Activated CD4-positive, alpha-beta T cell treated with anti-CD3 and anti-CD28 coated beads, Interleukin-2, amount 10 ng/mL, durations not matched to agents 7 days and 5 days (primary cell): ENCODE measurements at regions not wholly inside any gene's neighbourhood (a gene's known extent, or its start where the extent isn't known, plus 50 kb on each side); places are given as distances from the start of the nearest gene placed in this dataset.

Source experiments
- CTCF ChIA-PET: fragments of 350-600 bp; sonication (Branson Sonifier 250); formaldehyde crosslinking; loops from one replicate; lab custom pipeline; 2021; ENCODE audit warnings: antibody characterized with exemption; lab: Charles Lee
- POLR2A ChIA-PET: fragments of 350-600 bp; sonication (Branson Sonifier 250); formaldehyde crosslinking; loops from one replicate; lab custom pipeline; 2021; ENCODE audit warnings: antibody characterized with exemption; lab: Charles Lee
- DNase-seq: peaks from one replicate; pipeline ENCODE4 v3.0.0-alpha.2; 2020
- H3K27ac Mint-ChIP-seq: one replicate; pipeline ENCODE4 v1.8.0; 2021; ENCODE audit warnings: mild to moderate bottlenecking, moderate library complexity, mixed read lengths
- H3K27me3 Mint-ChIP-seq: one replicate; pipeline ENCODE4 v1.8.0; 2021; ENCODE audit warnings: mixed read lengths
- H3K36me3 Mint-ChIP-seq: one replicate; pipeline ENCODE4 v1.8.0; 2021; ENCODE audit warnings: low read depth, mixed read lengths
- H3K4me1 Mint-ChIP-seq: one replicate; pipeline ENCODE4 v1.8.0; 2021; ENCODE audit warnings: mixed read lengths
- H3K4me3 Mint-ChIP-seq: one replicate; pipeline ENCODE4 v1.8.0; 2021; ENCODE audit warnings: mild to moderate bottlenecking, moderate library complexity, mixed read lengths
- H3K9me3 Mint-ChIP-seq: one replicate; pipeline ENCODE4 v1.8.0; 2021; ENCODE audit warnings: mixed read lengths

GRCh38 chrX:40177942-40178715 is 80.4 kb upstream of the BCOR start:
- Mint-ChIP-seq H3K27me3 (no peaks in the 10 kb centered on the region), H3K4me1 (peaks cover 26% of the 10 kb centered on the region), H3K4me3 (no peak overlapping the region), H3K9me3 (no peaks in the 10 kb centered on the region), H3K36me3 (peaks cover 2% of the 10 kb centered on the region), H3K27ac (peak overlapping the region; percentile 31)
- ChIA-PET POLR2A (interaction anchor here (0.6 kb wide), 1 partner anchor 10 kb away, joined by 4 read pairs; no protein-coding TSS in a partner anchor), CTCF (interaction anchor here (0.6 to 0.7 kb wide), 3 partner anchors 8 to 80 kb away, joined by 3 read pairs; no protein-coding TSS in a partner anchor)
- DNase-seq, result no peak

DNA sequence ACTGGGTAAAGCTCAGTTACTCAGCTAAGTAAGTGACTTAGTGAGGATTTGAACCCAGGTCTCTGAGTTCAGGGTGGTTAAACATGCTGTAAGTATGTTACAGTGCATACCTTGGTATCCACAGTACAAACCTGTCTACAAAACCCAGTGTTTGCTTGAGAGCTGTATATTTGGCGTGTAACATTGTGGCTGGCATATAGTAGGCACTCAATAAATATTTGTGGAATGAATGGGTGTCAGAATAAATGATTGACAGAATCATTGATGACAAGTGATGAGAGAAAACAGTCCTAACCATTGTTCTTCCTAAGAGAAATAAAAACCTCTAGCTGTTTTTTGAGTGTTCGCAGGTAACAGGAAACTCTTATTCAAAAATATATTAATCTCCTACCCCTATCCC is 79.7 kb upstream of the BCOR start:
- Mint-ChIP-seq H3K27me3 (no peaks in the 10 kb centered on the region), H3K27ac (peak overlapping the region; percentile 99), H3K4me1 (peaks cover 31% of the 10 kb centered on the region), H3K4me3 (peak overlapping the region; percentile 87), H3K36me3 (peaks cover 2% of the 10 kb centered on the region), H3K9me3 (no peaks in the 10 kb centered on the region)
- CTCF ChIA-PET, result interaction anchor here (0.7 to 1.3 kb wide), 3 partner anchors 10 to 171 kb away, joined by 3 read pairs; no protein-coding TSS in a partner anchor
- POLR2A ChIA-PET, result no interaction called here
- DNase-seq, result no peak

- H3K36me3 Mint-ChIP-seq, result peaks cover 2% of the 10 kb centered on the region
- H3K9me3 Mint-ChIP-seq, result no peaks in the 10 kb centered on the region
- peak overlapping the region; percentile 99 for H3K27ac Mint-ChIP-seq
- DNase-seq, result no peak
- H3K27me3 Mint-ChIP-seq, result no peaks in the 10 kb centered on the region
- CTCF ChIA-PET, result interaction anchor here (0.7 to 1.3 kb wide), 4 partner anchors 9 to 443 kb away, joined by 3 read pairs; no protein-coding TSS in a partner anchor
- POLR2A ChIA-PET, result no interaction called here
- peak overlapping the region; percentile 87 for H3K4me3 Mint-ChIP-seq
- peaks cover 31% of the 10 kb centered on the region for H3K4me1 Mint-ChIP-seq
These were observed 79.3 kb upstream of the BCOR start for GRCh38 chrX:40177117-40177430.

DNA sequence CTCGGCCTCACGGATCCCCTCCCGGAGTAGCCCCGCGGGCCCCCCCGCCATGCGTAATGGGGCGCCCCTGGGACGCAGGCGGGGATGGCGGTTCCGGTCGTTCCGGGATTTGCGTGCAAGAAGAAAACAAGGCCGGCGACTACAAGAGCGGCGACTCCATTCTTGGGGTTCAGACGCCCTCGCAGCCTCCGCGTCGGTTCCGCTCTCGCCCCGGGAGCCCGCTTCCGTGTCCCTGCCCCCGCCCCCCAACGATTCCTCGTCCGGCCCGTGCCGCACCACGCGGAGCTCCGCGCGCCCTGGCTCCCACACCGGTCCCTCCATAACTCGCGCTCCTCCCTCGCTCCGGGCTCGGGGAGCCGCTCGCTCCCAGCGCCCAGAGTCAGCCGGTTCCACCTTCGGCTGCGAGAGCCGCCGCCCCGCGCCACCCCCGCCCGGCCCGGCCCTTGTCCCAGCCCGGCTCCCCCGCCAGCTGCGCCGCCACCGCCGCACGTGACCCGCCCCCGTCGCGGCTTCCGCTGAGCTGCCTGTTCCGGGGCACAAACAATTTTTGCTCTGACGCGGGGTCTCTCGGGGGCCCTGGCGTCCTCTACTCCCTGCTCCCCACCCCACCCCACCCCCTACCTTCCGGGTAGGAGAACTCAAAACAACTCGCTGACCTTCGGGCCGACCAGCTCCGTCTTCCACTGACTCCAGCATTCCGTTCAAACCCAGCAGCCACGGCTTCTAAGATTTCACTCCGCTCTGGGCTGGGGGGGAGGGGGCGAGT is 78.8 kb upstream of the BCOR start:
- peaks cover 31% of the 10 kb centered on the region for H3K4me1 Mint-ChIP-seq
- H3K27ac Mint-ChIP-seq, result peak overlapping the region; percentile 99
- DNase-seq, result peak; percentile 74
- H3K4me3 Mint-ChIP-seq, result peak overlapping the region; percentile 87
- ChIA-PET POLR2A (no interaction called here), CTCF (interaction anchor here (0.7 to 1.3 kb wide), 3 partner anchors 9 to 443 kb away, joined by 3 read pairs; no protein-coding TSS in a partner anchor)
- H3K9me3 Mint-ChIP-seq, result no peaks in the 10 kb centered on the region
- H3K27me3 Mint-ChIP-seq, result no peaks in the 10 kb centered on the region
- H3K36me3 Mint-ChIP-seq, result peaks cover 2% of the 10 kb centered on the region

- no peaks in the 10 kb centered on the region for H3K9me3 Mint-ChIP-seq
- peak; percentile 82 for DNase-seq
- H3K36me3 Mint-ChIP-seq, result peaks cover 2% of the 10 kb centered on the region
- H3K27ac Mint-ChIP-seq, result peak overlapping the region; percentile 99
- H3K4me1 Mint-ChIP-seq, result peaks cover 34% of the 10 kb centered on the region
- CTCF ChIA-PET, result no interaction called here
- H3K4me3 Mint-ChIP-seq, result peak overlapping the region; percentile 87
- POLR2A ChIA-PET, result no interaction called here
- H3K27me3 Mint-ChIP-seq, result no peaks in the 10 kb centered on the region
These were observed 78.0 kb upstream of the BCOR start for GRCh38 chrX:40175511-40176350.

DNA sequence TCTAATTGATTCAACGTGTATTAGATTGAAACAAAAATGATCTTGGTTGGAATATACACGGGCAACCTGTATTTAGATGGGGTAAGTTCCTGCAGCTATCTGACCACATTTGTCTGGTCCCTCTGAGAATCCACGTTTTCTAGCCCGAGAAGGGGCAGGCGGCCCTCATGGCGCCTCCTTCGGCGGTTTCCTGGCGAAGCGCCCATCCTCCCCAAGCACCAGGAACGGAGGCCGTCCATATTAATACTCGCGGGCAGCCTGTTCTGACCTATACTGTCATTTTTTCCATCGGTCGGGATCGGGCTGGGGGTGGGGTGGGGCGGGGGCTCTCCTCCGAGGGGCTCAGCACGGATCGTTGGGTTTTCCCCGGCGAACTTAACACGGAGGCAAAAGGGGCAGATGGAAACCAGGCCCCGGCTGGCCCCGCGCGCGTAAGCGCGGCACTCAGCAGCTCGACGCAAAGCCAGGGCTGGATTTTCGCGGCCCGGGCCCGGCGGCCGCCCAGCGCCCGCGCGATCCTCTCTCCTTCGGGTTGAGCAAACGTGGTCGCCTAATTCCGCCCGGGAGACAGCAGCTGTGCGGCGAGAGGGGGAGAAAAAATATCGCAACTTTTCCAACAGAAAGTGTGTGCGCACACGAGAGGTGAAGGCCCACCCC is 77.2 kb upstream of the BCOR start:
- ChIA-PET CTCF (interaction anchor here (0.5 kb wide), 1 partner anchor 33 kb away, joined by 5 read pairs; no protein-coding TSS in a partner anchor), POLR2A (no interaction called here)
- Mint-ChIP-seq H3K4me3 (peak overlapping the region; percentile 87), H3K27me3 (no peaks in the 10 kb centered on the region), H3K9me3 (no peaks in the 10 kb centered on the region), H3K27ac (peak overlapping the region; percentile 99), H3K4me1 (peaks cover 40% of the 10 kb centered on the region), H3K36me3 (peaks cover 2% of the 10 kb centered on the region)
- DNase-seq, result peak; percentile 32

DNA sequence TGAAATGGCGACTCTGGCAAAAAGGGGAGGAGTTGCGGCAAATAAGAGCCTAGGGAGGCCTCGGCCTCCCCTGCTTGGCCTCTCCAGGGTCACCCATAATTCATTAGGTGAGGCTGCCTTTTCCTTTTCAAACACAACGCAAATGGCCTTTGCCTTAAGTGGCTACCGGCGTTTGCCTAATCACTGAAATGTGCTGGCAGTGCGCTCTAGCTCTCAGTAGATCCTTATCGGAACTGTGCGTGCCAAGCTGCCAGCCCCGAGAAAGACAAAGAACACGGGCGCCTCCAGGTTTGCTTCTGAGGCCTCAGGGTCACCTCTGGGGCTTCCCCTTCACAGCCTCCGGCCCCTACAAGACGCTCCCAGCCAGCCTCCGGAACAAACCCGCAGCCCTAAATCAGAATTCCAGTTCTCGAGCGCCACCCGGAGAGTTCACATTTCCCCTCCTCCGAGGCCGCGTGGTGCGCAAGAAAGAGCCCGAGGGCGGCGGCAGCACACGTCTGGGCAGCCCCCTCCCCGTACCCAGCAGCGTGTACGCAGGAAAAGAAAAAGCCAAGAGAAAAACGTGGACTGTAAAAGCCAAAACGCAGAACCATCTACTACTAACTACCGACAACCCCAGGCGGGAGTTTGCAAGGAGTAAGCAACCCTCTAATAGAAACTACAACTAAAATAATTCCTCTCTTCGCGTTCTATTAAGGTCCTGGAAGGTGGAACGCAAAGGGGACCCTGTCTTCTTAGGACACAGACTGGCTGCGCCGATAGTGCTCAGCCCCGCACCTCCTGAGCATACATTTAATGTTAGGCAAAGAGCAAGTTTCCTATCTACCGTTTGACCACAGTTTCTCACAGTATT is 76.5 kb upstream of the BCOR start:
- Mint-ChIP-seq H3K36me3 (no peaks in the 10 kb centered on the region), H3K27ac (peak overlapping the region; percentile 99), H3K27me3 (no peaks in the 10 kb centered on the region), H3K9me3 (no peaks in the 10 kb centered on the region), H3K4me1 (peaks cover 46% of the 10 kb centered on the region), H3K4me3 (peak overlapping the region; percentile 87)
- POLR2A ChIA-PET, result no interaction called here
- CTCF ChIA-PET, result interaction anchor here (0.5 kb wide), 1 partner anchor 34 kb away, joined by 5 read pairs; no protein-coding TSS in a partner anchor
- peak; percentile 61 for DNase-seq

DNA sequence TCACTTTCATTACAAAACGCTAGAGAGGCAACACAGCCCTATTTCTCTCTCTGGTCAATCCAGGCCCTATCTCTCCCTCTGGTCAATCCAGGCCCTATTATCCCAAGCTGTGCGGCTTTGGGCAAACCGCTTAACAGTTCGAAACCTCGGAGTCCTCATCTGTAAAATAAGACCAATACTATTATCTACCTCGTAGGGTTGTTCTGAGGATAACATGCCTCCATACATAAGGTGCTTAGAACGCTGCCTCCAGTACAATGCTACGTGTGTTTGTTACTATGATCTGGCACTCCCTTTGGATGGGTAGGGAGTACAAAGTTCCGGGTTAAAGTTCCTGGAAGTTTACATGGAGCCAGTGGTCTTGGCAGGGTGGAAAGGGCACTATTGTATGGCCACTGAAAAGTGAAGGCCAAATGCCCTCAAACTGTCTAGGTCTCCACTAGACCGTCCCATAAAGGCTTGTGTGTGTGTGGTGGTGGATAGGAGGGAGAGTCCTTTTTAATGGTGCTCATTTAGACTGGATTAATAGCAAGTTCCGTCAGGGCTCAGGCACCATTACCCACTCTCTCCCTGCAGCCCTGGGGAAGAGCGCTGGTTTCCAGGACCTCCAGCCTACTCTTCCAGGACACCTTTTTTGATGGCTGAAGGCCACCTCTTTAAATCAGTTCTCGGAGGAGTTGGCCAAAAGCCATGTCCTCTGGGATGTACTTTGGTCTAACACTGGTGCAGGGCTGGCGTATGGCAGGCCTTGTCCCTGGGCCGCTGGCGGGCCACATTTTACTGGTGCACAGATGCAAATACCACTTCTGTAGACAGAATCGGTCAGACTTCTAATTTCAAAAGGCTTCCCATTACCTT is 75.6 kb upstream of the BCOR start:
- Mint-ChIP-seq H3K9me3 (no peaks in the 10 kb centered on the region), H3K4me1 (peaks cover 48% of the 10 kb centered on the region), H3K27me3 (no peaks in the 10 kb centered on the region), H3K27ac (peak overlapping the region; percentile 99), H3K36me3 (no peaks in the 10 kb centered on the region), H3K4me3 (peak overlapping the region; percentile 87)
- ChIA-PET CTCF (interaction anchor here (0.8 kb wide), 1 partner anchor 71 kb away, joined by 3 read pairs; no protein-coding TSS in a partner anchor), POLR2A (interaction anchor here (0.5 kb wide), 1 partner anchor 10 kb away, joined by 3 read pairs; no protein-coding TSS in a partner anchor)
- peak; percentile 5 for DNase-seq

DNA sequence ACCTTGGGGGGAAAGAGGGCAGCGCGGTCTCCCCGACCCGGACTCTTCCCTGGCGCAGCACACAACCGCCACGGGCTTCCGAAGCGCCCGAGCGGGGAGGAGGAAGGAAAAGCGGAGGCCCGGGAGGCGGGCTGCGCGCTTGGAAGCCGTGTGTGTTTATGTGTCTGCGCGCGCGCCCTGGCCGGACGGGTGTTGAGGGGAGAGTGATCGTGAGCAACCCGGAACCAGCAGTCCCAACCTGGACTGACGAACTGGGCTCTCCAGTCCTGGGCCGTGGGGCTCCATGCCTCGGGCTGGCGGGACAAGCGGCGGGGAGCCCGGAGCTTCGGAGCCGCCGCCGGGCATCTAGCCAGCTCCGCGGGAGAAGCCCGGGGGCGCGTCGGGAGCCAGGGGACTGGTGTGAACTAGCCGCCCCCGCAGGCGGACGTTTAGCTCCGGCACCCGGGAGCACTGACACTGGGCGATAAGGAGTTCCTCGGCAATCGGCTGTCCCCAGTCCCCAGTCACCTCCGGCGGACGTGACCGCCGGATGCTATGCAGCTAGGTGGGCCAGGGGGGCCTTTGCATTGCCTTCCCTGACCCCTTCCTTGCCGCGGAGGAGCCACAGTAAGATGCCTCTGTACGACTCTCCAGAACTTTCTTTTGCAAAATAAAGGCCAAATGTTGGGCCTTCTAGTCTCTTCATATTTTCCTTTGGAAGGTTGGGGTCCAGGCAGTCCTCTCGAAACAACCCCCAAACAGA is 74.8 kb upstream of the BCOR start:
- no peaks in the 10 kb centered on the region for H3K27me3 Mint-ChIP-seq
- no peaks in the 10 kb centered on the region for H3K9me3 Mint-ChIP-seq
- peak; percentile 31 for DNase-seq
- POLR2A ChIA-PET, result interaction anchor here (0.5 kb wide), 1 partner anchor 9 kb away, joined by 3 read pairs; no protein-coding TSS in a partner anchor
- peaks cover 49% of the 10 kb centered on the region for H3K4me1 Mint-ChIP-seq
- CTCF ChIA-PET, result interaction anchor here (0.8 kb wide), 1 partner anchor 70 kb away, joined by 3 read pairs; no protein-coding TSS in a partner anchor
- peak overlapping the region; percentile 87 for H3K4me3 Mint-ChIP-seq
- peak overlapping the region; percentile 99 for H3K27ac Mint-ChIP-seq
- H3K36me3 Mint-ChIP-seq, result no peaks in the 10 kb centered on the region
